SK-N-DZ (cell line): ENCODE measurements at regions not wholly inside any gene's neighbourhood (a gene's known extent, or its start where the extent isn't known, plus 50 kb on each side); places are given as distances from the start of the nearest gene placed in this dataset.
"Not testable (repeated sequence)": the region's sequence is repeated elsewhere in the genome, so short reads cannot be mapped to it uniquely, and the experiment has no call there.

Source experiments
- DNase-seq: peaks from one replicate; pipeline ENCODE4 v3.0.0-alpha.2; 2015; ENCODE audit warnings: low spot score

DNA sequence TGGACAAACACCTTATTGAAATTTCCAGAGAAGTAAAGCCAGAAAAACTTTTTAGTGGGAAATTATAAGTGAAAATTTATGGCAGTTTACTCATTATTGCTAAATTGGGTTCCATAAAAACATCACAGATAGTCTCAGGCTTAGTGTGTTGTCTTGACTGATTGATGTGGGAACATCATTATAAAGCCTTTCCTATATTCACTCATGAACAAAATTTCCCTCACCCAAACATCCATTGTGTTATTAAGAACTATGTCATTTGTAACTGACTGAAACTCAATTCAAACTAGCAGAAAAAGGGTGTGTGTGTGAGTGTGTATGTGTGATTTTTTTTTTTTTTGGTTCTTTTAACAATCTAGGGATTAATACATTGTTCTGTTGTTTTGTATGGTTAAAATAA lies 143.7 kb upstream of the SEMA6A start:
- DNase-seq = no peak

DNA sequence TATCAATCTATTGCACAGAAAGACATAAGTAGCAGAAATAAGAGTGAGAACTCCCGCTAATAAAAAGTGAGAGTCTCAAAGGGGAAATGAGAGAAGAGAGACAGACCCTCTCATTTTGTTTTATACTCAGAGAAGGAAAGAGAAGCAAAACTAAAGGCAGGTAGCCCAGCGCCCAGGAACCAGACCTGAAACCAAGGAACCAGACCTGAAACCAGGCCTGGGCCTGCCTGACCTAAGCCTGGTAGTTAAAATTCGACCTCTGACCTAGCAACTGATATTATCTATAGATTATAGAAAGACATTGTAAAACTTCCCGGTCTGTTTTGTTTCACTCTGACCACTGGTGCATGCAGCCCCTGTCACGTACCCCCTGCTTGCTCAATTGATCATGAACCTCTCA lies 134.5 kb upstream of the SEMA6A start:
- DNase-seq = peak; percentile 82

DNA sequence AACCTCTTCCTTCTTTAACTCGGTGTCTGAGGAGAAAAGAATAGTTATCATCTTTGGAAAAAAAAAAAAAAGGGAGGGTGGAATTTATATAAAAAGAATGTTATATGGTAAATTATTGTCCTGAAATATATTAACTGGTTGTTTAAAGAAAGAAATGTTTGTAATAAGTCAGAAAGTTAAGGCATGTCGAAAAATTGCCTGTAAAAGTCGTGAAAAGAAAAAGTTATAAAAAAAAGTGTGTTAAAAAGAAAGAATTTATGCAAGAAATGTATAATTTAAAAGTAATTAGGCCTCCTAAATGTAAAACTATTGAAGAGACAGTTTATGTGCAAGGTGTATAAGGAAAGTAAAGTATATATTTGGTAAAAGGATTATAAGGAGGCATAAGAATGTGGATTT lies 130.5 kb upstream of the SEMA6A start:
- DNase-seq = not testable (repeated sequence)

DNA sequence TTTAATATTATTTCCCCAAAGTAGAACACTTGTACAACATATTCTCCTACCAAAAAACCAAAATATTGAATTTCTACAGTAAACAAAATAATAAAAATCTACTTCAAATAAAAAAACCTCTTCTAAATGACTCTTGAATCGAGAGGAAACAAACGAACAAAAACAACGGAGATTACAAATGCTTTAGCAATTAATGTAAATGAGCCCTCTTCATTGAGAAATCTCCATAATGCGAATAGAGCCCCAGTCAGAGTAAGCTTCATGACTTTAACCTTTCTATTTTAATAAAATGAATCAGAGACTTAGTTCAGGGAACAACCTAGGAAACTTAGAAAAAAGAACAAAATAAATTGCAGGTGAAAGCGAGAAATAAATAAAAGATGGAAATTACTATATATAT lies 129.3 kb upstream of the SEMA6A start:
- DNase-seq = no peak

DNA sequence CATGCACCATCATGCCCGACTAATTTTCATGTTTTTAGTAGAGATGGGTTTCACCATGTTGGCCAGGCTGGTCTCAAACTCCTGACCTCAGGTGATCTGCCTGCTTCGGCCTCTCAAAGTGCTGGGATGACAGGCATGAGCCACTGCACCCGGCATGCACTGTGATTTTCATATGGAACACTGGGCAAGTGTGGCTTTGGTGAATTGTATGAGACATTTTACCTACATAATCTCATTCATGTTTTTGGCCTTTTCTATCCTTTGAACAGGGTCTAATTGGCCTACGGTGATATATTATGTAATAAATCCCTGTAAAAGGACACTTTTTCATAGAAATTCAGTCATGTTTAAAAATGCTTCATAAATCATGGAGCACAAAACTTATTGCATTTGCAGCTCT lies 128.7 kb upstream of the SEMA6A start:
- no peak for DNase-seq

DNA sequence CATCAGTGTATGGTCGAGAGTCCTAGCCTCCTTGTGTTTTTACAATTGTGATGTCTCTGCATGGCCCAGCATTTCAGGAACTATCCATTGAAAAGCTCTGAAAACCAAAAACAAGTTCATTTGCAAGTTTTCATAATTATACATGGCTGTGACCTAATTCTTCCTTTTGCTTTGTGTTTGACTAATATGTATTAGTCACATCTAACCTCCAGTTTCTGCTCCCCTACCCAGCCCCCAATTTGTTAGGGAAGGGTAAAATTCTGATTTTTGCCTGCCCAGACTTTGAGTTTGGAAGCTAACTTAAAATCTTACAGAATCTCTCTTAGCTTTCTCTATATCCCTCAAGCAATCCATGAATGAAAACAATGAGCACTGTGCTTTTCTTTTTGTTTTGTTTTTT lies 128.2 kb upstream of the SEMA6A start:
- DNase-seq = no peak

DNA sequence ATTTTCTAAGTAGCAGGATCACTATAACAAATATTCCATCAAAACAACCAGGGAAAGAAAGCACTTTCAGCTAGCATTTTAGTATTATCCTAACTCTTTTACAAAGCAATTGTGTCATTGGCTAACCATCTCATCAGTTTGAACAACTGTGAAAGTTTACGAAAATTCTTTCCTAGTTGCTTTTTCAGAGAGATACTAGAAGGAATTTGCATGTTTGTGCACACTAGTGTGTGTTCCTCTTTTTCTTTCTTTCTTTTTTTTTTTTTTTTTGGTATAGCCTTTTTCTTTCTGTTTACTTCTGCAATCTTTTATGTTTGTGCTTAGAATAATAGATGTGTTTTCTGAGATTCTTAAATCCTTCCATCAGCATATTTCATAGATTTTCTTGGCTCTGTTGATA lies 124.7 kb upstream of the SEMA6A start:
- DNase-seq = no peak

DNA sequence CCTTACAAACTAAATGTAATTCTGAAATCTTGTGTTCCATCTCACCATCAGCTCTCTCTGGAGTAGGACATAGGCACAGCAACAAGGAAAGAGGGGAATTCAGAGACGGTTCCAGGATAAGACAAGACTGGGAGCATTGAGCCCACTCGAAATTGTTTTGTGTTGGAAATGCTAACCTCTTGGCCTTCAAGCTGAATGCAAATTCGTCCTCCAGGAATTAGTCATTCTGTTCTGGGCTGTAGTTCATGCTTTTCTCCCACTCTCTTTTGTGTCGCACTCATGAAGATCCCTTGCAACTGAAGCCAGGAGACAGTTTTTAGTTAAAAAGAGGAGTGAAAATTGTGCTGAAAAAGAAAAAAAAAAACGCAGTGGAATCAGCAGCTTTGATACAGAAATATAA lies 121.7 kb upstream of the SEMA6A start:
- no peak for DNase-seq

DNA sequence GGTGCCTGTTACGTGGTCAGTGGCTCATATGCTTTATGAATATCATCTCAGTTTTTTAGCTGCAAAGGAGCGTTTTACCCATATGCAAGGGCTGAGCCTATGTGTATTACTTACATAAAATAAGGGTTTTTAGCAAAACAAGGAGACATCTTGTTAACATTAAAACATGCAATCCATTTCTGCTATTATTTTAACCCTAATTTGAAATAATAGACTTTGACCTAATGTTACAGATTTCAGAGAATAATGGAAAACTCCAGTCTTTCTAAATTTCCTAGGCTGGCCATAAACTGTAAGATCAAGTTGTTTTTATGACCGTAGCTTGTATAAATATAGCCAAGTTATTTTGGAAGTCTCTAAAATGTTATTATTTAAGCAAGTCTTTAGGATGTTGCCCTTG lies 121.1 kb upstream of the SEMA6A start:
- no peak for DNase-seq

DNA sequence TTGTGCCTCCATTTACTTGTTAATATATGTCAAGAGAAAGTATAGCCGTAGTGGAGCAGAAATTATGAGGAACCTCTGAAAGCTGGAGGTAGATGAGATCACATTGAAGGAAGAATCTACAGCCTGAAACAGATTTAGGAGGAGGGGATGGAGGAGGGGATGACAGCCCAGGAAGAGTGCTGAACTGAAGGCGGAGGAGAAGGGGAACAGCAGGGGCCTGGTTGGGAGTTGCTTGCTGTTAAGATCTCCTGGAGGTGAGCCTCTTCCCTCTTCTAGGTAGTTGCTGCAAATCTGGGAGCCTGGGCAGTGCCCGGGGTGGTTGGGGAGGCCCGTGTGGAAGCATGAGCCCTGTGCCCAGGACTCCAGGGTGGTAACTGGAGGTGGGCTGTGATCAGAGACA lies 111.8 kb upstream of the SEMA6A start:
- DNase-seq = no peak

DNA sequence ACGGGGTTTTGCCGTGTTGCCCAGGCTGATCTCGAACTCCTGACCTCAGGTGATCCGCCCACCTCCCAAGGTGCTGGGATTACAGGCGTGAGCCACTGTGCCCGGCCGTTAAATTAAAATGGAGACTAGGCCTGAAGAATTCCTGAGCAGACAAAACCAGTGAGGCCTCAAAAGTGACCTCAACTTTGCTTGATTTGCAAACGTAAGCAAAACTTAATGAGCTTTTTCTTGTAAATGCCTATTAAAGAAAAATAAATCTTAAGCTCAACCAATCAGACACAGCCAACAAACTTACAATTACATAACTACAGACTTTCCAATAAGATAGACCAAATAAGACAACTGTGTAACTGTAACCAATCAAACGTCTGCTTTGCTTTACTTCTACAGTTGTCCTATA lies 111.3 kb upstream of the SEMA6A start:
- DNase-seq = no peak

DNA sequence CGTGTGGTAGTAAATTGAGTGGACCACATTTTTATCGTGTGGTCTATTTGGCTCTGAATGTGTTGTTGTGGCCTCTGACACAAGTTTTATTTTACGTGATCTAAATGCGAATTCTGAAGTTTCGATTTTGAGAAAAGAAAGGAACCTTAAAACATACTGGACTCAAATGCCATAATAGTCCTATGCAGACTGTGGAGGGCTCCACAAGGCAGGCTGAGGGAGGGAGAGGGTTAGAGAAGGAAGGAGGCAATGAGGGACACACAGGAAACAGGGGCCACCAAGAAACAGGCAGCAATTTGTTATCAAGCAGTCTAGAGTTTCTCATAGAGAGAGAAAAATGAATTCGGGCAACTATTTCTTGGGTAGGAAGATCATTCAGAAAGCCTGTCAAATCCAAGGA lies 110.4 kb upstream of the SEMA6A start:
- DNase-seq = no peak

DNA sequence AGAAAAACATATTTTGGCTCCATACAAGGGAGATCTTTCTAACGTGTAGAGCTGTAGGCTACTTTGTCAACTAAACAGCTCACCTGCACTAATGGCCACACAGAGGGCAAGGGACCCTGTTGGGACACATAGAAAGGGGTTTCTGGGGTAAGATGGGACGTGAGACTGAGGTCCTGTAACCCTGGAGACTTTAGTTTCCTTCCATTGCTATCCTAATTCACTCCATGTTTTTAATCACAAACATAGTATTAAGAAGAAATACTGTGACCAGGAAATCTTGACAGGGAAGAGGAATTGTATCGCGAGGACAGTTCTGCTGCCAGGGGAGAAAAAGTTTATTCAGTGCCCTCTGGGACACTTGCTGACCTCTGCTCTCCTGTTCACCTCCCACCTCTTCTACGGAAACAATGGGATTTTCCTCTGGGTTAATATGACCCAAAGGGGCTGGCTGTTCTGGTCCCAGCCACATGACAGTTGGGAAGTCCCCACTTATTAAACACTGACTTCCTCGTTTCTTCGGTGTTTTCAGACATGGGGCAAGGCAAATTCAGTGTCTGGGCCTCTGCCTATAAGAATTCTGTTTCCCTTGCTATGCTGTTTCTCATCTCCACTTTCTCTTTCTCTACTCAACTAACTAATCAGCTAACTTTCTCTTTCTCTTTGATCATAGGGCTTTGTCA lies 106.9 kb upstream of the SEMA6A start:
- no peak for DNase-seq

DNA sequence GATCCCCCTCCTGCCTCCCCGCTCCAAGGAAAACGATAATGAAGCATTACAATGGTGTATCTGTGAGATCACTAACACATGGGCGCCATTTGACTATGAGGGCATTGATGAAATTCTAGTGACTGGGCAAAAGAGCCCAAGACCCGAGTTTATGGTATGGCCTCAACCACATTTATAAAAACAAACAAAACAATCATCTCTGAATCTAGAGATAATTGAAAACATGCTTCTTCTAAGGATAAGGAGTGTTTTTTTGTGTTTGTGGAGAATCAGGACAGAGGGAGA lies 100.9 kb upstream of the SEMA6A start:
- no peak for DNase-seq

DNA sequence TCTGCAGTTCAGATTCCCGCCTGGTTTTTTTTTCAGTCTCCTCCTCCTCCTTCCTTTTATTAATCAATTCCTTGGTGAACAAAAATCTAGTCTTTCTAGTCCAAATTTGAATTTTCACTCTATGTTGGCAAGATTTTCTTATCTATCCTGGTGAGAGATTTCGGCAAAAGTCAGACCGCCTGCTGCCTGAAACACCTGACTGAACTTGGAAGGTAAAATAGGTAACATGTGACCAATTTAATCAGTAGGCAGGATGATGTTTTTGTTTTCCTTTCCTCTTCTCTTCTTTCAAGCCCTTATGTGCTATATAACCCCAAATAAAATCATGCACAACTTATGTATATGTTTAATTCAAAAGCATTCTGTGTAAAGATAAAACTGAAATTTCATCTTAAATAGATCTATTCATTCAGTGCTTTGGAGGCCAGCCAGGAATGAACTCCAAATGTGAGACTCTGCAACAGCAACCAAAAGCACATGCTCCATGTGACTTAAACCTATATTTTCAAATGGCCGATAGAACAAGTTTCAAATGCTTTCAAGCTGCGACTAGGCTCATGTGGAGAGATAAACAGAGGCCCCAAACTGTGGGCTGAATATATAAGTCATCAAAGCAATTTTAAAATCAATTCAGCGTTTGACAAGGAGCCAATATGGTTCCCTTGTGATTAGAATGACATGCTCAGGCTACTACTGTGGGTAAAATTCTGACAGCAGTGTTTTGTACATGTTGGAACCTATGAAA lies 100.4 kb upstream of the SEMA6A start:
- DNase-seq = no peak

DNA sequence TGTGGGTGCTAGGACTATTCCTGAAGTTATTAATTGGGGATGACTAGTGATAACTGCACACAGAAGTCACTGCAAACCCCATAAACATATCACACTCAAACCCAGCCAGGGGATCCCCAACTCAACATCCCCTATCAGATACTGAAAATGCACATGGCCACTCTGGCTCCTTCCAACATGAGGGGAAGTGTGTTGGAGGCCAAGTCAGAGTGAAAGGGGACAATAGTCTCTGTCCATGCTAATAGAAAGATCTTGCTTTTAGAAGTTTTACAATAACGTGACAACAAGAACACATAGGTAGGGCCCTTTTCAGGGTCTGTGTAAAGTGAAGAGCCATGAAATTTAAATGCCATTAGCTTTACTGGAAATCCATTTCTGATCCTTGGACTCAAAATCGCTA lies 98.8 kb upstream of the SEMA6A start:
- DNase-seq = no peak

DNA sequence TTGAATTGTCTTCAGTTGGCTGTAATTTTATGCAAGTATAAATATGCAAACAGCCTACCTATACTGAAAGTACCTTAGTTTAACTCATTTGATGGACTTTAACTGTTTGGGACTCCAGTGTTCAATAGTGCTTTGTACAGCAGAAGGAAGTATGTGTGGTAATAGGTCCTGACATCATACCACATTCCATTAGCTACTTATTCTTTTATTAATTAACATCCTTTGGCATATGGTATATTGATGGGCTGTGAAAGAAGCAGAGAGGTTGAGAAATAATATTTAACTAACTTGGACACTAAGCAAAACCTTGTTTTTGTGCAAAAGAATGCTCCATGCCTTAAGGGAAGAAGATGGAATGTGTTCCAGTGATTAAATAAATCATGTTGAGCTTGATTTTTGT lies 97.6 kb upstream of the SEMA6A start:
- DNase-seq = no peak

DNA sequence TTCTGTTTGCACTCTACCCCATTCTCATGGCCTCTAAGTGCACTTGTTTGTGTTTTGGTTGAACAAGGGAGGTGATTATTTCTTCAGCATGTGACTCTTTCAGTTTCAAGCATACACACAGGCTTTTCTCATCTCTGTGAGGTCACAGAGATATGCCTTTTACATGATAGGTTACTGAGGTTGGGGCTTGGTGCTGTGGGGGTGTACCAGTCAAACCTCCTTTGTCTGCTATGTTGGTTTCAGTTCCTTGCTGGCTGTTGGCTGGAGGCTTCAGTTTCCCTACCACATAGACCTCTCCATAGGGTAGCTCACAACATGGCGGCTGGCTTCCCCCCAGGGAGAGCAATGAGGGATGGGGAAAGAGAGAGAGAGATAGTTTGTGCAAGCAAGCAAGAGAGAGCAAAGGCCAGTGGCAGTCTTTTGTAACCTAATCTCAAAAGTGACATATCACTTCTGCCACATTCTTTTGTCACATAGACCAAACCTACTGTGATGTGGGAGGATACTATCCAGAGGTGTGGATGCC lies 96.7 kb upstream of the SEMA6A start:
- no peak for DNase-seq

DNA sequence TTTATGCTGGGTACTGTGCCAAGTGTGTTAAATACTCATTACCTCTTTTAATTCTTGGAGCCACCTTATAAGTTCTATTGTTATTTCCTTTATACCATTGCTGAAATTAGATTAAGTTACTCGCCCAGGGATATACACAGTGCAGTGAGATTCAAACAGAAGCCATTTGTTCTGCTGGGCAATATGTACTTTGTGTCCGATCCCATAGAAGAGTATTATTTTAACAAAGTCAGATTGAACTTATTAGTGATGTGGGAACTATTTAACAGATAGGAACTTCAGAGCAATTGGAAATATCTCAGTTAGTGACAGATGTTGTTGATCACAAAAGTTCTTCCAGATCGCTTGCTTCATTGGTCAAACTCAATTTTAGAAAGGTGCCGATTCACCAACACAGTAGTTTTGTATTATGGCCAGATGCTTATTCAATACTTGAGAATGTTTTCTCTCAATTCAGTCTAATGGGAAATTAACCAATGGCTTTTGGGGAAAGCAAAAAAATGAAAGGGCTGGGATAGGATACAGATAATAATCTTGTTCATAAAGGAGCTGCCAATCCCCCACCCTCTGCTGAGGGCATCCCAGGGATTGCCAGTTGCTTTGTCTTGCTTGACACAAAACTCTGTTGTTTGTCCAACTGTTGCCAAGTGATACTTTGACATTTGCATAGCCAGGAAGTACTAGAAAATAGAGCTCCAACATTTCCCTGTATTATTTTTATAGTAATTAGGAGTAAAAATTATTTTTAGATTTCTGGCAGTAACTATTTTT lies 94.8 kb upstream of the SEMA6A start:
- no peak for DNase-seq

DNA sequence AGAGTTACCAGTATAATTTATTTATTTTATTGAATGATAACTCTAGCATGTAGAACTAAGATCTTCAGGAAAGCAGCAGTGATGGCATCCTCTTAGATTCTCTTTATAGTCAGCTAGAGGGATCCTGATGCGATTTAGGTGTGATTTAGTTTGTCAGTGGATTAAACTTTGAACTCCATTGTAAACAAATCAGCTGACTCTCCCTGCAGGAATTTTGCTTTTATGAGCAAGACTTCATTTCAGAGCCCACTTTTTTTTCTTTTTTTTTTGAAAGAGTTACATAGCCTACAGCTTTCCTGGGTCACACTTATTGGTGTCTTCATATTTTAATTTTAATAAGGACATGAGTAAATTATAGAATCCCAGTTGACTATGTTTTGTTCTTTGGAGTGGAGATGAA lies 93.8 kb upstream of the SEMA6A start:
- DNase-seq = no peak

DNA sequence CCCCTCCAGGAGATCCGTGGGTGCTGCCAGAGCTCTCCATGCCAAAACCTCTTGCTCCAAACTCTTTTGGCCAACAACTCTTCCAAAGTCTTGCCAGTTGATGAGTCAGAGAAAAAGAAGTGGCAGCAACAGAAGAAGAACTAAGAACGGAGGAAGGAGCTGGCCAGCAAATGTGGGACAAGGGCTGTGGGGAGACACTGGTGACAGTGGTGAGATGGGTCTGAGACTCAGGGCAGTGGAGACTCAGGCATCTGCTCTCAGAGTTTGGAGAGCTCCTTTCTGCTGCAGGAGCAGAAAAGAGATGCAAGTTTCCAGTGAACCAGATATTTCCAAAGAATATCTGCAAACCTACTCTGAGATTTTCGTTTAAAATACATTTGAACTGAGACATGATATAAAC lies 92.3 kb upstream of the SEMA6A start:
- no peak for DNase-seq

DNA sequence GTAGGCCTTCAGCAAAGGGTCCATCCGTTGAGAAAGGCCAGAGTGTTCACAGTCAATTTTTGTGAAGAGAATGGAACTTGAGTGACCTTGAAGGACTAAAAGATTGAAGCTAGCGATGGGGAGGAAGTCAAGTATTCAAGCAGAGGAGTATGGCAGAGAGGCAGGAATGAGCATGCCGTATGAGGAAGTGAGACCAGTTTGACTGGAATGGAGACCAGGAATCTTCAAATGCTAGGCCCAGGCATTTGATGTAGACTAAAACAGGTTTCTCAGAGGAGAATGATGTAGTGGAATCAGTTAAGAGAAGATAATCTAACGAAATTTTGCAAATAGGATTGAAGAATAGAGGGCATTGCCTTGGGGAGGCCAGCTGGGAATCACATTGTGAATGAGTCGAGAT lies 90.4 kb upstream of the SEMA6A start:
- DNase-seq = no peak

DNA sequence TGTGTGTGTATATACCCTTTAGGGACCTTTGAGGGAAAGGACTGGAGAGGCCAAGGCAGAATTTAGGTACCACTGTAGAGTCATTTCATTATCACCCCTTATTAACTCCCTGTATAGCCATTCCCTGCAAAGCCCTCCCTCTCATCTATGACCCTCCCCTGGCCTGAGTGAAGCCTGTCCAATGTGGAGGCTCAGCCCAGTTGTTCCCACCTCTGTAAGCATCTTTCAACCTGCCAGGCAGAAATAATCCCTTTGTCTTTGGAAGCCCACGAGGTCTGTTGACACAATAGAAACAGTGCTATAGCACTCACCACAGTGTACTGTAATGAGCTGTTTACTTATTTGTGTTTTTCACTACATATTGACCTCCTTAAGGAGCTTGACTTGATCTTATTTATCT lies 88.5 kb upstream of the SEMA6A start:
- DNase-seq = no peak
